PC-9 (cell line): ENCODE measurements at regions not wholly inside any gene's neighbourhood (a gene's known extent, or its start where the extent isn't known, plus 50 kb on each side); places are given as distances from the start of the nearest gene placed in this dataset.

Experiments
- BruUV-seq: library from RNA; stranded (reverse); fragments of 400-500 nt; replicated peaks from 2 replicates; lab custom pipeline; 2021; lab: Mats Ljungman, UMichigan
- CTCF ChIA-PET: fragments of 300-600 bp; sonication (Branson Sonifier 250); formaldehyde crosslinking; loops from one replicate; lab custom pipeline; 2022; ENCODE audit warnings: antibody characterized with exemption; lab: Charles Lee
- POLR2A ChIA-PET: fragments of 300-600 bp; sonication (Branson Sonifier 250); formaldehyde crosslinking; loops from one replicate; lab custom pipeline; 2022; ENCODE audit warnings: antibody characterized with exemption; ENCODE audit not compliant: unreplicated experiment; lab: Charles Lee
- DNase-seq, 2 experiments: peaks; one replicate each; pipeline versions ENCODE4 v3.0.0 to v3.0.0-alpha.2; 2015 to 2022; ENCODE audit warnings: mixed read lengths in 1 of 2
- H2AFZ ChIP-seq: fragments of 200-600 bp; sonication (generic); 2 replicates; pipeline ENCODE4 v1.8.1; 2017; ENCODE audit warnings: antibody characterized with exemption
- H3F3A ChIP-seq: fragments of 200-600 bp; sonication (generic); 2 replicates; pipeline ENCODE4 v1.8.1; 2017; ENCODE audit warnings: antibody characterized with exemption, mild to moderate bottlenecking, low read depth; ENCODE audit not compliant: insufficient read depth
- H3K27ac ChIP-seq: fragments of 200-600 bp; sonication (generic); 2 replicates; pipeline ENCODE4 v1.6.1; 2016; ENCODE audit warnings: mixed run types
- H3K27me3 ChIP-seq: fragments of 200-600 bp; sonication (generic); 2 replicates; pipeline ENCODE4 v1.6.1; 2016; ENCODE audit warnings: low read depth, mixed run types; ENCODE audit not compliant: insufficient read depth
- H3K36me3 ChIP-seq: fragments of 200-600 bp; sonication (generic); 2 replicates; pipeline ENCODE4 v1.6.1; 2016; ENCODE audit warnings: low read depth, mixed run types
- H3K4me1 ChIP-seq: fragments of 200-600 bp; sonication (generic); replicated peaks from 2 replicates; pipeline ENCODE4 v1.6.1; 2016; ENCODE audit warnings: mixed run types; ENCODE audit not compliant: insufficient read depth
- H3K4me2 ChIP-seq: fragments of 200-600 bp; sonication (generic); 2 replicates; pipeline ENCODE4 v1.6.1; 2017; ENCODE audit warnings: mixed run types
- H3K4me3 ChIP-seq: fragments of 200-600 bp; sonication (generic); 2 replicates; pipeline ENCODE4 v1.6.1; 2016; ENCODE audit warnings: mixed run types
- H3K79me2 ChIP-seq: fragments of 200-600 bp; sonication (generic); 2 replicates; pipeline ENCODE4 v1.6.1; 2017; ENCODE audit warnings: low read depth, mixed run types
- H3K9me2 ChIP-seq: fragments of 200-600 bp; sonication (generic); 2 replicates; pipeline ENCODE4 v1.8.1; 2017; ENCODE audit warnings: mild to moderate bottlenecking; ENCODE audit not compliant: insufficient read depth
- H3K9me3 ChIP-seq: fragments of 200-600 bp; sonication (generic); 2 replicates; pipeline ENCODE4 v1.8.1; 2016; ENCODE audit warnings: low read depth; ENCODE audit not compliant: insufficient read depth
- H4K20me1 ChIP-seq: fragments of 200-600 bp; sonication (generic); 2 replicates; pipeline ENCODE4 v1.8.1; 2017; ENCODE audit not compliant: insufficient read depth
- EZH2 ChIP-seq: fragments of 200-600 bp; sonication (generic); IDR thresholded peaks from 2 replicates; pipeline ENCODE4 v1.8.0; 2017; ENCODE audit warnings: antibody characterized with exemption, low read depth
- intact Hi-C: fragments of 100-400 bp; cut with micrococcal nuclease; formaldehyde crosslinking; loops from one replicate; pipeline ENCODE4 v1.10.0; 2022; ENCODE audit not compliant: unreplicated experiment
- TF ChIP-seq, protein P1 (sequence below): fragments of 200-600 bp; sonication (generic); conservative IDR thresholded peaks from 2 replicates; pipeline ENCODE4 v1.6.1; 2017; ENCODE audit warnings: mixed run types, antibody characterized with exemption, mild to moderate bottlenecking, moderate library complexity

DNA sequence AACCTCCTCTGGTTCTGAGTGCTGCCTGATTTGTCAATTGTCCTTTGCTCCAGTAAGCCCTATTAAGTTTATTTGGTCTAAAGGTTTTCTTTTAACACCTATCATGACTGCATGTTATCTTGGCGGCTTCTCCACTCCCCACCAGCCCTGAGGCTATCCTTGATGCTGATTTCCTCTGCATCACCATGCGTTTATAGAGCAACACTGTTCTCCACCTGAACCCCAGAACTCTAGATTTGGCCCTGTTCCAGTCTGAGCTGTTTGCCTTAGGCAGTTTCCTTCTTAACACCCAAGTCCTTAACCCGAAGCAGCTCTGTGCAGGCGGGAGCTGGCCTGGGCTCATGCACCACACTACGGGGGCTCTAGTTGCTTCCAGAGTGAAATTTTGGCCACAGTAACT lies 98.2 kb upstream of the NPAS2 start:
- Histone ChIP-seq H3K4me1 (peaks cover 4% of the 10 kb centered on the region; the same call in 1 of the 2 replicates), H3K36me3 (no peaks in the 10 kb centered on the region), H3K4me3 (no peak overlapping the region), H3K9me2 (no peaks in the 10 kb centered on the region), H3F3A (no peaks in the 10 kb centered on the region), H4K20me1 (no peaks in the 10 kb centered on the region), H3K4me2 (no peak overlapping the region), H2AFZ (no peak overlapping the region), H3K27ac (no peak overlapping the region), H3K9me3 (no peaks in the 10 kb centered on the region), H3K79me2 (no peaks in the 10 kb centered on the region), H3K27me3 (no peaks in the 10 kb centered on the region)
- no peak for DNase-seq
- TF ChIP-seq, protein P1, sequence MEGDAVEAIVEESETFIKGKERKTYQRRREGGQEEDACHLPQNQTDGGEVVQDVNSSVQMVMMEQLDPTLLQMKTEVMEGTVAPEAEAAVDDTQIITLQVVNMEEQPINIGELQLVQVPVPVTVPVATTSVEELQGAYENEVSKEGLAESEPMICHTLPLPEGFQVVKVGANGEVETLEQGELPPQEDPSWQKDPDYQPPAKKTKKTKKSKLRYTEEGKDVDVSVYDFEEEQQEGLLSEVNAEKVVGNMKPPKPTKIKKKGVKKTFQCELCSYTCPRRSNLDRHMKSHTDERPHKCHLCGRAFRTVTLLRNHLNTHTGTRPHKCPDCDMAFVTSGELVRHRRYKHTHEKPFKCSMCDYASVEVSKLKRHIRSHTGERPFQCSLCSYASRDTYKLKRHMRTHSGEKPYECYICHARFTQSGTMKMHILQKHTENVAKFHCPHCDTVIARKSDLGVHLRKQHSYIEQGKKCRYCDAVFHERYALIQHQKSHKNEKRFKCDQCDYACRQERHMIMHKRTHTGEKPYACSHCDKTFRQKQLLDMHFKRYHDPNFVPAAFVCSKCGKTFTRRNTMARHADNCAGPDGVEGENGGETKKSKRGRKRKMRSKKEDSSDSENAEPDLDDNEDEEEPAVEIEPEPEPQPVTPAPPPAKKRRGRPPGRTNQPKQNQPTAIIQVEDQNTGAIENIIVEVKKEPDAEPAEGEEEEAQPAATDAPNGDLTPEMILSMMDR = no peak
- TF ChIP-seq EZH2 = no peak
- intact Hi-C loops = no loop called here
- no TSS peak for BruUV-seq
- CTCF ChIA-PET = no interaction called here
- POLR2A ChIA-PET = no interaction called here

DNA sequence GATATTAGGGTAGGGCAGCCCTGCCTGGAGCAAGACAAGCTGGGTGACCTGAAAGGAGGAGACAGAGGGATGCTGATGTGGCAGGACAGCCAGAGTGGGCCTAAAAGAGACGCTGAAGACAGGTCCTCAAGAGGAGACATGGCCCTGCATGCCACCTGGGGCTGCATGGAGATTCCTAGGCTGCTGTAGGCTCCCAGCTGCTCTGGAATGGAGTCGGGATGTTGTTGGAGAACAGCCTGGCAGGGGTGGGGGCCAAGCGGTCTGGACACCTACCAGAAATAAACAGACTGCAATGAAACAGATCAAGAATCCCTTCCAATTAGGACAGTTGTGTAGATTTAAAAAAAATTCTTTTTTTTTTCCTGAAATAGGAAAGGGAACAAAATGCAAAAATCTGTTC lies 97.8 kb upstream of the NPAS2 start:
- no peaks in the 10 kb centered on the region for H3K9me2 ChIP-seq
- no peaks in the 10 kb centered on the region for H3K36me3 ChIP-seq
- no peaks in the 10 kb centered on the region for H3K9me3 ChIP-seq
- H3K27ac ChIP-seq = no peak overlapping the region
- CTCF ChIA-PET = no interaction called here
- TF ChIP-seq, protein P1 = no peak
- no peak for TF ChIP-seq EZH2
- H3K4me2 ChIP-seq = no peak overlapping the region
- no peaks in the 10 kb centered on the region for H3K27me3 ChIP-seq
- no TSS peak for BruUV-seq
- H3K79me2 ChIP-seq = no peaks in the 10 kb centered on the region
- POLR2A ChIA-PET = no interaction called here
- H4K20me1 ChIP-seq = no peaks in the 10 kb centered on the region
- DNase-seq = no peak
- intact Hi-C loops = no loop called here
- no peaks in the 10 kb centered on the region for H3F3A ChIP-seq
- no peak overlapping the region for H2AFZ ChIP-seq
- H3K4me3 ChIP-seq = no peak overlapping the region
- H3K4me1 ChIP-seq = peaks cover 4% of the 10 kb centered on the region; the same call in 1 of the 2 replicates

DNA sequence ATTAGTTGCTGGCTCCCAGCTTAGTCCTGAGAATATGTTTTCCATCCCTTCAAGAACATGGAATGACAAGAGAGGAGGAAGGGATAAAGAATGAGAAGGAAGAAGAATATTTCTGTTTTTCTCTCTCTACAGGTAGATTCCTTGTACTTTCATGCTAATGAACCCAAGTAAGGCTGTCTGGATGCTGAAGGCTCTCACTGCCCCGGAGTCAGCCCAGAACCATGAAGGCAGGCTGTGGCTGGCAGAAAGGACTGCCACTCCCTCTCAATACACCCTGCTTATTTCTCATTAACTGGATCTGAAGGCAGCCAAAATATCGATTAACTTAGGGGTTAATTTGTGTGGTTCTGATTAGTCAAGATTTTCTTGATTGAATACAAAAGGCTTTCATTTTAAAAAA lies 93.1 kb upstream of the NPAS2 start:
- TF ChIP-seq, protein P1 = no peak
- TF ChIP-seq EZH2 = no peak
- Histone ChIP-seq H3K4me2 (no peak overlapping the region), H2AFZ (no peak overlapping the region), H3K36me3 (no peaks in the 10 kb centered on the region), H3K27me3 (no peaks in the 10 kb centered on the region), H3K4me3 (no peak overlapping the region), H4K20me1 (no peaks in the 10 kb centered on the region), H3K4me1 (peaks cover 9% of the 10 kb centered on the region), H3F3A (no peaks in the 10 kb centered on the region), H3K9me2 (no peaks in the 10 kb centered on the region), H3K9me3 (peaks cover 5% of the 10 kb centered on the region), H3K27ac (no peak overlapping the region), H3K79me2 (no peaks in the 10 kb centered on the region)
- CTCF ChIA-PET = no interaction called here
- intact Hi-C loops = no loop called here
- POLR2A ChIA-PET = no interaction called here
- BruUV-seq = no TSS peak
- DNase-seq = no peak
